Activated CD8-positive, alpha-beta memory T cell treated with anti-CD3 and anti-CD28 coated beads for 4 hours (primary cell): ENCODE measurements at regions not wholly inside any gene's neighbourhood (a gene's known extent, or its start where the extent isn't known, plus 50 kb on each side); places are given as distances from the start of the nearest gene placed in this dataset.
"Not testable (repeated sequence)": the region's sequence is repeated elsewhere in the genome, so short reads cannot be mapped to it uniquely, and the experiment has no call there.

ENCODE experiments used
- DNase-seq, 2 donors: peaks; one replicate each; pipeline ENCODE4 v3.0.0-alpha.2; 2020; ENCODE audit warnings: low read depth in 2 of 2

- DNase-seq: no peak
Observed at GRCh38 chr3:110391042-110391441, 680.6 kb upstream of the NECTIN3 start.

GRCh38 chr3:110391640-110392395 is 679.8 kb upstream of the NECTIN3 start:
- no peak for DNase-seq

- DNase-seq: no peak
Observed at GRCh38 chr3:110393941-110394340, 677.7 kb upstream of the NECTIN3 start.

GRCh38 chr3:110397115-110397514 is 674.5 kb upstream of the NECTIN3 start:
- no peak for DNase-seq

- no peak for DNase-seq
Observed at GRCh38 chr3:110400315-110400714, 671.3 kb upstream of the NECTIN3 start.

- DNase-seq: no peak
Observed at GRCh38 chr3:110405830-110406585, 665.6 kb upstream of the NECTIN3 start.

- DNase-seq: no peak
Observed at GRCh38 chr3:110413266-110413665, 658.4 kb upstream of the NECTIN3 start.

GRCh38 chr3:110413807-110414748 is 657.5 kb upstream of the NECTIN3 start:
- no peak for DNase-seq

GRCh38 chr3:110414855-110415254 is 656.8 kb upstream of the NECTIN3 start:
- DNase-seq: no peak

- no peak for DNase-seq
Observed at GRCh38 chr3:110419096-110419495, 652.5 kb upstream of the NECTIN3 start.

- no peak for DNase-seq
Observed at GRCh38 chr3:110419601-110420000, 652.0 kb upstream of the NECTIN3 start.

GRCh38 chr3:110420158-110420641 is 651.4 kb upstream of the NECTIN3 start:
- DNase-seq: no peak

GRCh38 chr3:110423276-110423675 is 648.3 kb upstream of the NECTIN3 start:
- DNase-seq: no peak

- DNase-seq: no peak
Observed at GRCh38 chr3:110430146-110430545, 641.5 kb upstream of the NECTIN3 start.

GRCh38 chr3:110436209-110436608 is 635.4 kb upstream of the NECTIN3 start:
- DNase-seq: no peak

GRCh38 chr3:110440066-110440653 is 631.5 kb upstream of the NECTIN3 start:
- DNase-seq: not testable (repeated sequence)

- no peak for DNase-seq
Observed at GRCh38 chr3:110454066-110454465, 617.5 kb upstream of the NECTIN3 start.

- no peak for DNase-seq
Observed at GRCh38 chr3:110456001-110456400, 615.6 kb upstream of the NECTIN3 start.

GRCh38 chr3:110456438-110457138 is 615.0 kb upstream of the NECTIN3 start:
- no peak for DNase-seq

- no peak for DNase-seq
Observed at GRCh38 chr3:110457508-110457907, 614.1 kb upstream of the NECTIN3 start.

- DNase-seq: no peak
Observed at GRCh38 chr3:110459021-110459420, 612.6 kb upstream of the NECTIN3 start.
